HG03159 (cell line): ENCODE measurements at regions not wholly inside any gene's neighbourhood (a gene's known extent, or its start where the extent isn't known, plus 50 kb on each side); places are given as distances from the start of the nearest gene placed in this dataset.
"Not testable (repeated sequence)": the region's sequence is repeated elsewhere in the genome, so short reads cannot be mapped to it uniquely, and the experiment has no call there.

ENCODE experiments used
- ATAC-seq: cut with Tn5 transposase; IDR thresholded peaks from one replicate; pipeline ENCODE4 v1.9.1; 2021; ENCODE audit warnings: mild to moderate bottlenecking, moderate library complexity; ENCODE audit not compliant: unreplicated experiment

GRCh38 chr6:126949786-126950185 is 168.7 kb upstream of the RSPO3 start:
- no peak for ATAC-seq

- ATAC-seq = no peak
Observed at GRCh38 chr6:126955621-126956020, 162.8 kb upstream of the RSPO3 start.

GRCh38 chr6:126957721-126958120 is 160.8 kb upstream of the RSPO3 start:
- ATAC-seq = no peak

- no peak for ATAC-seq
Observed at GRCh38 chr6:126959765-126960164, 158.7 kb upstream of the RSPO3 start.

GRCh38 chr6:126963077-126963809 is 155.2 kb upstream of the RSPO3 start:
- ATAC-seq = no peak

- no peak for ATAC-seq
Observed at GRCh38 chr6:126967296-126968005, 151.0 kb upstream of the RSPO3 start.

- no peak for ATAC-seq
Observed at GRCh38 chr6:126976253-126976797, 142.1 kb upstream of the RSPO3 start.

GRCh38 chr6:126983779-126984178 is 134.7 kb upstream of the RSPO3 start:
- ATAC-seq = no peak

GRCh38 chr6:126988125-126988524 is 130.3 kb upstream of the RSPO3 start:
- not testable (repeated sequence) for ATAC-seq

GRCh38 chr6:127000631-127001030 is 117.8 kb upstream of the RSPO3 start:
- no peak for ATAC-seq

- no peak for ATAC-seq
Observed at GRCh38 chr6:127013865-127014264, 104.6 kb upstream of the RSPO3 start.

GRCh38 chr6:127015858-127016257 is 102.6 kb upstream of the RSPO3 start:
- ATAC-seq = no peak

GRCh38 chr6:127019828-127020227 is 98.6 kb upstream of the RSPO3 start:
- ATAC-seq = no peak

GRCh38 chr6:127022302-127022701 is 96.2 kb upstream of the RSPO3 start:
- no peak for ATAC-seq

- no peak for ATAC-seq
Observed at GRCh38 chr6:127023001-127023778, 95.3 kb upstream of the RSPO3 start.

GRCh38 chr6:127026247-127026646 is 92.2 kb upstream of the RSPO3 start:
- no peak for ATAC-seq

GRCh38 chr6:127030111-127030510 is 88.4 kb upstream of the RSPO3 start:
- ATAC-seq = no peak

- no peak for ATAC-seq
Observed at GRCh38 chr6:127030836-127031235, 87.6 kb upstream of the RSPO3 start.

GRCh38 chr6:127031511-127031910 is 87.0 kb upstream of the RSPO3 start:
- no peak for ATAC-seq

GRCh38 chr6:127032971-127033370 is 85.5 kb upstream of the RSPO3 start:
- no peak for ATAC-seq

GRCh38 chr6:127051571-127052260 is 66.8 kb upstream of the RSPO3 start:
- ATAC-seq = no peak
